Stimulated activated naive B cell treated with anti-CD40 and anti-IgM and Interleukin-4, amounts not matched to agents 10 μg/mL and 1 μg/mL and 100 μg/mL, for 72 hours (primary cell): ENCODE measurements at regions not wholly inside any gene's neighbourhood (a gene's known extent, or its start where the extent isn't known, plus 50 kb on each side); places are given as distances from the start of the nearest gene placed in this dataset.
"Not testable (repeated sequence)": the region's sequence is repeated elsewhere in the genome, so short reads cannot be mapped to it uniquely, and the experiment has no call there.

Experiments used
- ATAC-seq, 2 donors: fragments of 150-1000 bp; cut with Tn5 transposase; replicated peaks; 2 replicates each; pipeline ENCODE4 v1.10.0; 2021; ENCODE audit warnings: moderate library complexity in 1 of 2
- DNase-seq: peaks from one replicate; pipeline ENCODE4 v3.0.0; 2021
- H3K27ac Mint-ChIP-seq: one replicate; pipeline ENCODE4 v1.8.0; 2022; ENCODE audit warnings: mild to moderate bottlenecking, mixed read lengths
- H3K27me3 Mint-ChIP-seq, 2 donors: one replicate each; pipeline ENCODE4 v1.8.0; 2022; ENCODE audit warnings: mixed read lengths in 2 of 2
- H3K36me3 Mint-ChIP-seq, 2 donors: one replicate each; pipeline ENCODE4 v1.8.0; 2022; ENCODE audit warnings: mixed read lengths in 2 of 2, mild to moderate bottlenecking in 1 of 2
- H3K4me1 Mint-ChIP-seq, 2 donors: one replicate each; pipeline ENCODE4 v1.8.0; 2022; ENCODE audit warnings: mixed read lengths in 2 of 2, mild to moderate bottlenecking in 1 of 2
- H3K4me3 Mint-ChIP-seq, 2 donors: one replicate each; pipeline ENCODE4 v1.8.0; 2022; ENCODE audit warnings: mild to moderate bottlenecking in 2 of 2, mixed read lengths in 2 of 2, moderate library complexity in 1 of 2
- H3K9me3 Mint-ChIP-seq, 2 donors: one replicate each; pipeline ENCODE4 v1.8.0; 2022; ENCODE audit warnings: mixed read lengths in 2 of 2, mild to moderate bottlenecking in 1 of 2

DNA sequence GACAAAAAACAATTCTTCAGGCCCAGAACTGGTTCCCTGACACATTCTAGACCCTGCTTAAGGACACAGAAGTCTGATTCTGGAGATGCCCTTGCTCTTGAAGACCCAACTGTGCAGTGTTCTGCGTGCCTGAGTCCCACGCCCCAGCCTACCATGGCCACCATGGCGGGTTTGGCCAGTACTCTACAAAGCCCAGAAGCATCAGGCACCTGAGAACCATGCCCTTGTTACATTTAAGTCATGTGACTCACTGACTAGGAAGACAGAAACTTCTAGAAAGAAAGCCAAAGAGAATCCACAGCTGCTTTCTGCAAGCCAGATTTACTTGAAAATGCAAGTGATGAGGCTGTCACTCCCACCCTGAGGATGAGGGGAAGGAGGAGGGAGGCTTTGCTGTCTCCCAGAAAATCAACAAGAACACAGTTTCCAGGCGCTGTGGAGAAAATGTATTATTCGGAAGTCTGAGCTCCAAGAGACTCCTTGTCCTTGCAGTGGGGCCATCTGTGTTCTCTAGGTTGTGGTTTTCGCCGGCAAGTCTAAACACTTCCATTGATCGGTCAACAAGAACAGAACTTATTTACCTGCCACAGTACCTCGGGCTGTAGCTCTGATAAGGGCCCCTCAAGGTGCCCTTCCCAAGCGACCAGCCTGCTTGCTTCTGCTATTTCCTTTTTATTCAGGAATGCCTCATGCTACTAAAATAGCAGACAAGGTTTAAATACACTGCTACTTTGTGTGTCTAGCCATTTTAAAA lies 81.3 kb upstream of the DMRT1 start:
- Mint-ChIP-seq H3K4me1 (no peaks in the 10 kb centered on the region), H3K36me3 (no peaks in the 10 kb centered on the region), H3K27me3 (peaks cover 0 to 13% of the 10 kb centered on the region in 2 donors), H3K9me3 (no peaks in the 10 kb centered on the region), H3K4me3 (no peak overlapping the region), H3K27ac (no peak overlapping the region)
- ATAC-seq (no peak), DNase-seq (no peak)

DNA sequence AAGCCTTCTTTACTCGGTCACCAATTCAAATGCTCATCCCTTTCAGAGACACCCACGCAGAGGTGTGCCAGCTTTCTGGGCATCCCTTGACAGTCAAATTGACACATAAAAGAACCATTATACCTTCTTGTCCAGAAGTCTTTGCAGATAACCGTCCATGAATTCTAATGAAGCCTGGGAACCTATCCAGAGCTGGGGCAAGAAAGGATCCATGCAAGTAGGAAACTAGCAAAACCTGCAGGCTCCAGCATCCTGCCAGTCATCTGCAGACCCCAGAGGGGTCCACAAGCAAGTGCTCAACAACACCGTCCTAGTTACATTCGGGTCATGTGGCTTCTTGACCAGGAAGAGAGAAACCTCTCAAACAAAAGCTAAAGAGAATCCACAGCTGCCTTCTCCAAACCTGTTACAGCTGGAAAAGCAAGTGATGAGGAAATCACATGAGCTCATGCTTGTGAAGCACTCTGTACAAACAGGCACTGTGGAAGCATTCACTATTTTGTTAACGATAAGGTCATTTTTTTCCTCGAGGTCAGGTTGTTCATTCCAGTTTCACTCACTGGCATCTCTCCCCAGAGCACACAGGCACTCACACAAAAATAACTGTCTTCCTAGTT lies 80.2 kb upstream of the DMRT1 start:
- ATAC-seq: no peak
- Mint-ChIP-seq H3K4me3 (no peak overlapping the region), H3K27ac (no peak overlapping the region), H3K36me3 (no peaks in the 10 kb centered on the region), H3K27me3 (peaks cover 0 to 15% of the 10 kb centered on the region in 2 donors), H3K4me1 (no peaks in the 10 kb centered on the region), H3K9me3 (no peaks in the 10 kb centered on the region)
- no peak for DNase-seq

DNA sequence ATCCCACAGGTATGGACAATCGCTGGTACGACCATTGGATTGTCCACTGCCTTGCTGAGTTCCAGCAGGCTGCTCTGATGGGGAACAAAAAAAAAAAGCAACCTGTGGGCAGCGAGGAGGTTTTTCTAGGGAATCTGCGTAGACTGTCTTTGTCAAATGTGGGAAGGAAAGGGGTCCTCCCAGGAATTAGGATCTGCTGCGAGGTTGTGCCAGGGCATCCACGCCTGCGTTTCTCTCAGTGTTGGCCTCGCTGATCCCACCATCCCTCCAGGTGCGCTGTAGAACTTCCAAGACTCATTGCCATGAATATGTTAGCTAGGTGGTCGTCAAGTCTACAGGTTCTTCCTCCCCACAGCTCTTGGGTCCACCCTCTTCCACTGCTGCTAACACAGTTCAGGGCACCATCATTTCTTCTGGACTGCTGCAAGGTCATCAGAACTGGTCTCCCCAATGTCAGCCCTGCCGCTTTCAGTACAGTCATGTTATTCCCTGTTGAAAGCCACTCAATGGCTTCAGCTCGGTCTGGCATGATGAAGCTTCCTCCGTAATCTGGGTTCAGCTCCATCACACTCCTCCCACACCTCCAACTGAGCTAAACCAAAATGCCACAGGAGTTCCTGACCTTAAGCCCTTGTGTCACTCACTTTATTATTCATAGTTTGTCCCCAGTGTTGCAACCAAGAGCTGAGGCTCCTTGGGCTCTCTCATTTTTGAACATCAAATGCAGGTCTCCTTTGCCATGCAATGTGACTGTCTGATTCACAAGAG lies 79.5 kb upstream of the DMRT1 start:
- Mint-ChIP-seq H3K4me3 (no peak overlapping the region), H3K4me1 (no peaks in the 10 kb centered on the region), H3K36me3 (no peaks in the 10 kb centered on the region), H3K27me3 (peaks cover 0 to 15% of the 10 kb centered on the region in 2 donors), H3K27ac (no peak overlapping the region), H3K9me3 (no peaks in the 10 kb centered on the region)
- ATAC-seq: no peak
- DNase-seq: no peak

DNA sequence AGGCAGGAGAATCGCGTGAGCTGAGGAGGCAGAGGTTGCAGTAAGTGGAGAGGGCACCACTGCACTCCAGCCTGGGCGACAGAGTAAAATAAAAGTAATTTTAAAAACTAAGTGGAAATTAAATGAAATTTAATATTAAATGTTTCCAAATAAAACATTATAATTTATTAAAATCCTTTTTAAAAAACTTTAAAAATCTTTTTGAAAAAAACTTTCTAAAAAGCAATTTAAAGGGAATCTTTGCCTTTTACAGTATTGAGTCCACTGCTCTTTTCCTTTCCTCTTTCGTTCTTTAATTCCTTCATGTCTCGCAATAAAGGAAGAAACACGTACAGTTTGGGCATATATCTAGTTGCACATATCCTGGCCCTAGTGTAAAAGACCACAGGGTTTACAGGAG lies 77.8 kb upstream of the DMRT1 start:
- no peak overlapping the region for H3K4me3 Mint-ChIP-seq
- ATAC-seq (no peak), DNase-seq (no peak)
- no peaks in the 10 kb centered on the region for H3K9me3 Mint-ChIP-seq
- H3K36me3 Mint-ChIP-seq: no peaks in the 10 kb centered on the region
- H3K27ac Mint-ChIP-seq: no peak overlapping the region
- peaks cover 9 to 22% of the 10 kb centered on the region in 2 donors for H3K27me3 Mint-ChIP-seq
- no peaks in the 10 kb centered on the region for H3K4me1 Mint-ChIP-seq

DNA sequence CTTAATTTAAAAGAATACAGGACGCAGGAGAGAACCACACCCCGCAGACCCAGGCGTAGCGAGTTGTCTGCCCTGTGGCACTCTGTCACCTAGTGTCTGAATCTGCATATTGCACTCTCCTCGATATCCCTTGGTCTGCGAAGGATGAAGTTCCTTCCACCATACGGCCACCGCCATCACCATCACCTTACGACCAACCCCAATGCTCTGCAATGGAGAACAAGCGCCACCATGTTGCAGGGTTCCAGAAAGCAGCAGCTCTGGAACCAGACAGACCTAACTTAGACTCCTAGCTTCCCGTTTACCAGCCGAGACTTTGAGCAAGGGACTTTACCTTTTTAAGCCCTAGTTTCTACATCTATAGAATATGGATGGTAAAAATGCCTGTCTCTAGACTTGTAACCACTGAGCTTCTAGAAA lies 77.4 kb upstream of the DMRT1 start:
- Mint-ChIP-seq H3K9me3 (peaks cover 0 to under 1% of the 10 kb centered on the region in 2 donors), H3K4me3 (no peak overlapping the region), H3K4me1 (no peaks in the 10 kb centered on the region), H3K27ac (no peak overlapping the region), H3K27me3 (peaks cover 13 to 26% of the 10 kb centered on the region in 2 donors), H3K36me3 (peaks cover 0 to under 1% of the 10 kb centered on the region in 2 donors)
- peak; percentile 90 to 94 for ATAC-seq
- peak; percentile 13 for DNase-seq

DNA sequence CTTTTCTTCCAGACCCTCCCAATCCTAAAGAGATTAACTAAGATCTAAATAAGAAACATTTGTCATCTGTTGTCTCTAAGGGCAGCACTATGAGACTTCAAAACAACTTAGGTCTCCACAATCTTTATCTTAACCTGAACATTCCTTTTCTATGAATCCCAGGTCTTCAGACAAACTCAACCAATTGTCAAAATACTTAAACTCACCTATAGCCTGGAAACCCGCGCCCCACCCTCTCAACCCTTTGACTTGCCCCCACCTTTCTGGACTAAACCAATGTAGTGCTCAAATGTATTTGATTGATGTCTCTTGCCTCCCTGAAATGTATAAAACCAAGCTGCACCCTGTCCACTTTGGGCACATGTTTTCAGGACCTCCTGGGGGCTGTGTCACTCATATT lies 76.5 kb upstream of the DMRT1 start:
- Mint-ChIP-seq H3K27me3 (peaks cover 22 to 33% of the 10 kb centered on the region in 2 donors), H3K36me3 (peaks cover 0 to 3% of the 10 kb centered on the region in 2 donors), H3K4me1 (no peaks in the 10 kb centered on the region), H3K9me3 (peaks cover 3 to 6% of the 10 kb centered on the region in 2 donors), H3K27ac (no peak overlapping the region), H3K4me3 (no peak overlapping the region)
- DNase-seq (no peak), ATAC-seq (no peak)

DNA sequence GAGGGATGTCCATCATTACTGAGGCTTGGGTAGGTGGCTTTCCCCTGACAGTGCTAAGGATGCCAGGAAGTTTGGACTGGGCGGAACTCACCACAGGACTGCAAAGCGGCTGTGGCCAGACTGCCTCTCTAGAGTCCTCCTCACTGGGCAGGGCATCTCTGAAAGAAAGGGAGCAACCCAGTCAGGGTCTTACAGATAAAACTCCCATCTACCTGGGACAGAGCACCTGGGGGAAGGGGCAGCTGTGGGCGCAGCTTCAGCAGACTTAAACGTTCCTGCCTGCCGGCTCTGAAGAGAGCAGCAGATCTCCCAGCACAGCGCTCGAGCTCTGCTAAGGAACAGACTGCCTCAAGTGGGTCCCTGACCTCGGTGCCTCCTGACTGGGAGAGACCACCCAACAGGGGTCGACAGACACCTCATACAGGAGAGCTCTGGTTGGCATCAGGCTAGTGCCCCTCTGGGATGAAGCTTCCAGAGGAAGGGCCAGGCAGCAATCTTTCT lies 74.4 kb upstream of the DMRT1 start:
- ATAC-seq, H3K36me3 Mint-ChIP-seq: not testable (repeated sequence)

DNA sequence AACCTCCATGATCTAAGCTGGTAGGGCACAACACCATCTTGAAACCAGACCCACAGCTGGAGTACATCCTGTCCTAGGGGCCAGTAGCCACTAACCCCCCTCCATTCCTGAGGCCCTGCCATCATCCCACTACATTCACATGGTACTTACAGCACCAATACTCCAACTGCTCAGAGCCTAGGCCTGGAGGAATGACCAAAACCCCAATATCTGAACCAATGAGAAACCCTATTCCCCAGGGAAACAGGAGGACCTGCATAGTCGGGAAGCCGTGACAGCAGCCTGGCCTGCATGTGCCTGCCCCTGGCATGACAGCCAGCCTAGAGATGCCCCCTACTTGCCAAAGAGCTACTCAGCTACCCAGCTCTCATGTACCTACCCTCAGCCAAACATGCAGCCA lies 65.4 kb upstream of the DMRT1 start:
- Mint-ChIP-seq H3K9me3 (peaks cover 12 to 17% of the 10 kb centered on the region in 2 donors), H3K27me3 (peaks cover 36 to 57% of the 10 kb centered on the region in 2 donors), H3K4me3 (no peak overlapping the region), H3K4me1 (no peaks in the 10 kb centered on the region), H3K36me3 (peaks cover 0 to 1% of the 10 kb centered on the region in 2 donors), H3K27ac (no peak overlapping the region)
- ATAC-seq (no peak), DNase-seq (no peak)

More for the DNA sequence above, 74.4 kb upstream of the DMRT1 start:
- H3K9me3 Mint-ChIP-seq, H3K4me3 Mint-ChIP-seq, H3K4me1 Mint-ChIP-seq, H3K27ac Mint-ChIP-seq, DNase-seq: not testable (repeated sequence)
- H3K27me3 Mint-ChIP-seq: peaks cover 30 to 43% of the 10 kb centered on the region in 2 donors

DNA sequence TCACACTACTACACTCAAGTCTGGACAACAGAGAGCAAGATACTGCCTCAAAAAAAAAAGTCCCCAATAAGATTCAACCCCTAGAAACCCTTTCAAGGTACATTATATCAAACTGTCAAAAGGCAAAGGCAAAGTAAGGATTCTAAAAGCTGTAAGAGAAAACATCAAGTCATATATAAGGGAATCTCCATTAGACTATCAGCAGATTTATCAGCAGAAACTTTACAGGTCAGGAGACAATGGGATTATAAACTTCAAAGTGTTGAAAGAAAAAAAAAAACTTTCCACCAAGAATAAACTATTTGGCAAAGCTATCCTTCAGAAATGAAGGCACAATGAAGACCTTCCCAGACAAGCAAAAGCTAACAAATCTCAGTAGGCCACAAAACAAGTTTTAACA lies 63.5 kb upstream of the DMRT1 start:
- Mint-ChIP-seq H3K27ac (no peak overlapping the region), H3K4me3 (no peak overlapping the region), H3K9me3 (peaks cover 12 to 17% of the 10 kb centered on the region in 2 donors), H3K27me3 (peaks cover 41 to 49% of the 10 kb centered on the region in 2 donors), H3K36me3 (peaks cover 0 to 1% of the 10 kb centered on the region in 2 donors), H3K4me1 (no peaks in the 10 kb centered on the region)
- no peak for ATAC-seq
- no peak for DNase-seq

DNA sequence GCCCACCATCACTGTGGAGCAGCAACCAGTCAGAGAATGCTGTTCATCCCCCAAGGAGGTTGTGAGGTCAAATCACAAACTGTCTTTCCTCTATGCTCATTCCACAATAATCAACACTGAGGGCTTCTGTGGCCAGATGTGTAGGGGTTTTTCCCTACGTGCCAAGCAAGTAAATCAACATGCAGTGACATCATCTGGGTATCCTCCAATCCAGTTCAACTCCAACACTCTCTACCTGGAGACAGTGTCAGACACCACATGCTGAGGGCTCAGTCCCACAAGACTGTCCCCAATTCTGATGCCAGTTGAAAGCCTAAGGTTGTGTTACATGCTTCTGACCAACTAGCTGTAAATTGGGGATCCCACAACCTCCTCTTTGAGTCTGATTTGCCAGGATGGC lies 57.3 kb upstream of the DMRT1 start:
- DNase-seq: no peak
- Mint-ChIP-seq H3K4me3 (no peak overlapping the region), H3K9me3 (peaks cover 0 to 2% of the 10 kb centered on the region in 2 donors), H3K27ac (no peak overlapping the region), H3K36me3 (no peaks in the 10 kb centered on the region), H3K27me3 (peaks cover 16 to 24% of the 10 kb centered on the region in 2 donors), H3K4me1 (no peaks in the 10 kb centered on the region)
- ATAC-seq: no peak

DNA sequence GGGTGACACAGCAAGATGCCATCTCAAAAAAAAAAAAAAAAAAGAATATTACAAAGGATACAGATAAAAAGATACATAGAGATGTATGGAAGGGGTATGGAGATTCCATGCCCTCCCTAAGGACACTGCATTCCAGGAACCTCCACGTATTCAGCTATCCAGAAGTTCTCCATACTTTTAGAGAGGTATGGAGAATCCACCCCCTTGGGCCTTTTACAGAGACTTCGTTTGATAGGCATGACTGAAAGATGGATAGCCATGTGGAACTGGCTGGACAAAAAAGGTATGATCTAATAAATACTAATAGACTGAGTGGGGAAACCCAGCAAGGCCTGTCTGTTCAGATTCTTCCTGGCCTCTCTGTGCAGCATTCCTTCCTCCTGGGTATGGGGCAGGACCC lies 56.6 kb upstream of the DMRT1 start:
- H3K4me1 Mint-ChIP-seq: no peaks in the 10 kb centered on the region
- no peak overlapping the region for H3K4me3 Mint-ChIP-seq
- no peak for DNase-seq
- no peak for ATAC-seq
- no peak overlapping the region for H3K27ac Mint-ChIP-seq
- H3K9me3 Mint-ChIP-seq: no peaks in the 10 kb centered on the region
- peaks cover 10 to 17% of the 10 kb centered on the region in 2 donors for H3K27me3 Mint-ChIP-seq
- H3K36me3 Mint-ChIP-seq: no peaks in the 10 kb centered on the region

DNA sequence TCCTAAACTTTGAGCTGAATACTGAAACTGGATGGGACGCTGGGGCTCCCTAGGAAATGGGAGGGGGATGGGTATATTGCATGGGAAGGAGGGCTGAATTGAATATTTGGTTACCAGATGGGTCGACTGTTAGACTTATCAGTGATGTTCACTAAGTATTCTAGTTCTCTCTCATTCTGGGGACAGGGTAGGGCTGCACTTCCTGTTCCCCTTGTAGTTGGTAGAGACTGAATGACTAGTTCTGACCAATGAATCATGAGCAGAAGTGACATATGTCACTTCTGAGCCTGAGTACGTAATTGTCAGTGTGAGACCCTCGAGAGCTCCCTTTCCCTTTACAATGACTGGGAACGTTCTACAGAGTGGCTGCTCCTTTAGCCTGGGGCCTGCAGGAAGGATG lies 55.5 kb upstream of the DMRT1 start:
- ATAC-seq (peak in 1 of 2 donors; percentile 45), DNase-seq (no peak)
- Mint-ChIP-seq H3K9me3 (no peaks in the 10 kb centered on the region), H3K27ac (no peak overlapping the region), H3K27me3 (peaks cover 3 to 11% of the 10 kb centered on the region in 2 donors), H3K4me1 (no peaks in the 10 kb centered on the region), H3K36me3 (no peaks in the 10 kb centered on the region), H3K4me3 (no peak overlapping the region)

DNA sequence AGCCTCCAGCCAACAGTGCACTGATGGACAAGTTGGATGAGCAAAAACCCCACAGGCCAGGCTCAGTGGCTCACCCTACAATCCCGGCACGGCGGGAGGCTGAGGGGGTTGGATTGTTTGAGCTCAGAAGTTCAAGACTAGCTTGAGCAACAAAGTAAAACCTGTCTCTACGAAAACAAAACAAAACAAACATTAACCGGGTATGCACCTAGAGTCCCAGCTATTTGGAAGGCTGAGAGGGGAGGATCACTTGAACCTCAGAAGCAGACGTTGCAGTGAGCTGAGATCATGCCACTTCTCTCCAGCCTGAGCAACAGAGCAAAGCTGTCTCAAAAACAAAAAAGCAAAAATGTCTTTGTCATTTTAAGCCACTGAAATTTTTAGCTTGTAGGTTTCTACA lies 55.1 kb upstream of the DMRT1 start:
- no peak for ATAC-seq
- DNase-seq: no peak
- Mint-ChIP-seq H3K4me1 (no peaks in the 10 kb centered on the region), H3K36me3 (no peaks in the 10 kb centered on the region), H3K9me3 (no peaks in the 10 kb centered on the region), H3K4me3 (no peak overlapping the region), H3K27ac (no peak overlapping the region), H3K27me3 (peaks cover 0 to 9% of the 10 kb centered on the region in 2 donors)

DNA sequence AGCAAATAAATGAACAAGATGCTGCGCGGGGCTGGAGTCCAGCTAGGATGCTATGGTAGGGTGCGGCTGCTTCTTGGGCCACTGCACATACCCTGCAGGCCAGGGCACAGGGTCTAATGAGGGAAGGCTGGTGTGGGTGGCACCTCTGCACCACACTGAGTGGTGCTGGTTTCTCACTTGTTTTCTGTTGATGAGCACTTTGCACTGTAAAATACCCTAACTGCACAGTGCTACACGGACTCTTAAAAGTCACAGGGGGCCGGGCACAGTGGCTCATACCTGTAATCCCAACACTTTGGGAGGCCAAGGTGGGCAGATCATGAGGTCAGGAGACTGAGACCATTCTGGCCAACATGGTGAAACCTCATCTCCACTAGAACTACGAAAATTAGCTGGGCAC lies 52.7 kb upstream of the DMRT1 start:
- no peaks in the 10 kb centered on the region for H3K27me3 Mint-ChIP-seq
- no peak for DNase-seq
- no peak overlapping the region for H3K4me3 Mint-ChIP-seq
- H3K27ac Mint-ChIP-seq: no peak overlapping the region
- no peak for ATAC-seq
- no peaks in the 10 kb centered on the region for H3K4me1 Mint-ChIP-seq
- H3K9me3 Mint-ChIP-seq: peaks cover 0 to 4% of the 10 kb centered on the region in 2 donors
- H3K36me3 Mint-ChIP-seq: no peaks in the 10 kb centered on the region
